Neural cell (in vitro differentiated cells): ENCODE measurements at regions not wholly inside any gene's neighbourhood (a gene's known extent, or its start where the extent isn't known, plus 50 kb on each side); places are given as distances from the start of the nearest gene placed in this dataset.

Experiments
- H2AFZ ChIP-seq: fragments of 200-600, 300-800 bp; sonication (generic), shearing (Covaris generic); 2 replicates; pipeline ENCODE4 v1.6.0; 2014; ENCODE audit warnings: low read depth, mild to moderate bottlenecking, antibody characterized with exemption, low read length, moderate library complexity
- H3F3A ChIP-seq: fragments of 200-600 bp; shearing (Covaris generic); 2 replicates; pipeline ENCODE4 v1.6.1; 2016; ENCODE audit warnings: mild to moderate bottlenecking, moderate library complexity, mixed read lengths, antibody characterized with exemption, low read length; ENCODE audit not compliant: insufficient read depth, poor library complexity, severe bottlenecking
- H3K27ac ChIP-seq: fragments of 200-600, 300-800 bp; sonication (generic), shearing (Covaris generic); 2 replicates; pipeline ENCODE4 v1.5.1; 2014; ENCODE audit warnings: mild to moderate bottlenecking, low read length, moderate library complexity
- H3K27me3 ChIP-seq: fragments of 300-800, 200-600 bp; sonication (generic), shearing (Covaris generic); 2 replicates; pipeline ENCODE4 v1.6.0; 2014; ENCODE audit warnings: mild to moderate bottlenecking, low read depth, low read length, moderate library complexity; ENCODE audit not compliant: insufficient read depth
- H3K36me3 ChIP-seq: fragments of 300-800, 200-600 bp; sonication (generic), shearing (Covaris generic); 2 replicates; pipeline ENCODE4 v1.5.1; 2014; ENCODE audit warnings: mild to moderate bottlenecking, antibody characterized with exemption, low read length, moderate library complexity; ENCODE audit not compliant: insufficient read depth
- H3K4me2 ChIP-seq: fragments of 300-800, 200-600 bp; sonication (generic), shearing (Covaris generic); 2 replicates; pipeline ENCODE4 v1.6.0; 2014; ENCODE audit warnings: mild to moderate bottlenecking, low read length
- H3K4me3 ChIP-seq: fragments of 300-800, 200-600 bp; sonication (generic), shearing (Covaris generic); 2 replicates; pipeline ENCODE4 v1.5.1; 2014; ENCODE audit warnings: mild to moderate bottlenecking, low read length, moderate library complexity
- H3K79me2 ChIP-seq: fragments of 200-600 bp; shearing (Covaris generic); replicated peaks from 2 replicates; pipeline ENCODE4 v1.6.0; 2014; ENCODE audit warnings: mild to moderate bottlenecking, low read length, moderate library complexity; ENCODE audit not compliant: insufficient read depth
- H3K9ac ChIP-seq: fragments of 300-800, 200-600 bp; sonication (generic), shearing (Covaris generic); 2 replicates; pipeline ENCODE4 v1.6.1; 2016; ENCODE audit warnings: mild to moderate bottlenecking, low read length, mixed read lengths
- H3K9me2 ChIP-seq: fragments of 200-600 bp; shearing (Covaris generic); 2 replicates; pipeline ENCODE4 v1.6.1; 2016; ENCODE audit warnings: mild to moderate bottlenecking, low read length, mixed read lengths; ENCODE audit not compliant: insufficient read depth
- H3K9me3 ChIP-seq: fragments of 200-600, 300-800 bp; sonication (generic), shearing (Covaris generic); 2 replicates; pipeline ENCODE4 v1.6.1; 2016; ENCODE audit warnings: mild to moderate bottlenecking, mixed run types, low read length, moderate library complexity, mixed read lengths
- H4K20me1 ChIP-seq: fragments of 200-600 bp; shearing (Covaris generic); 2 replicates; pipeline ENCODE4 v1.6.1; 2016; ENCODE audit warnings: mild to moderate bottlenecking, mixed run types; ENCODE audit not compliant: insufficient read depth
- CTCF ChIP-seq: fragments of 450-650 bp; IDR thresholded peaks from 2 replicates; pipeline ENCODE4 v1.5.1; 2014; ENCODE audit warnings: antibody characterized with exemption, mild to moderate bottlenecking, moderate library complexity; ENCODE audit not compliant: poor library complexity, severe bottlenecking
- EP300 ChIP-seq: fragments of 450-650 bp; conservative IDR thresholded peaks from 2 replicates; pipeline ENCODE4 v1.6.1; 2014; ENCODE audit warnings: antibody characterized with exemption, mild to moderate bottlenecking, moderate library complexity; ENCODE audit not compliant: poor library complexity, severe bottlenecking
- EZH2 ChIP-seq: fragments of 200-600, 300-800 bp; shearing (Covaris generic), sonication (generic); IDR thresholded peaks from 2 replicates; pipeline ENCODE4 v1.6.1; 2014; ENCODE audit warnings: antibody characterized with exemption, low read length, borderline replicate concordance, mild to moderate bottlenecking; ENCODE audit not compliant: insufficient read depth, poor library complexity, severe bottlenecking
- MXI1 ChIP-seq: fragments of 450-650 bp; conservative IDR thresholded peaks from 2 replicates; pipeline ENCODE4 v1.6.1; 2014; ENCODE audit warnings: antibody characterized with exemption, mild to moderate bottlenecking; ENCODE audit not compliant: poor library complexity, severe bottlenecking
- POLR2AphosphoS5 ChIP-seq: IDR thresholded peaks from 2 replicates; pipeline ENCODE4 v1.6.1; 2012
- RAD21 ChIP-seq: fragments of 450-650 bp; conservative IDR thresholded peaks from 2 replicates; pipeline ENCODE4 v1.6.1; 2014; ENCODE audit warnings: antibody characterized with exemption, mild to moderate bottlenecking, moderate library complexity
- SMC3 ChIP-seq: fragments of 450-650 bp; conservative IDR thresholded peaks from 2 replicates; pipeline ENCODE4 v1.6.1; 2014; ENCODE audit warnings: antibody characterized with exemption, mild to moderate bottlenecking, moderate library complexity; ENCODE audit not compliant: poor library complexity
- TAF1 ChIP-seq: IDR thresholded peaks from 2 replicates; pipeline ENCODE4 v1.6.1; 2012; ENCODE audit warnings: low read depth
- TF ChIP-seq, protein P1 (sequence below): IDR thresholded peaks from 2 replicates; pipeline ENCODE4 v1.6.1; 2012; ENCODE audit warnings: borderline replicate concordance

- no peaks in the 10 kb centered on the region for H3F3A ChIP-seq
Measured at GRCh38 chr11:96755209-96755608, 365.4 kb downstream of the JRKL start.

GRCh38 chr11:96755752-96756151, 365.9 kb downstream of the JRKL start:
- TF ChIP-seq TAF1 (no peak), EZH2 (no peak), POLR2AphosphoS5 (no peak), MXI1 (no peak), CTCF (no peak), RAD21 (no peak), EP300 (no peak), SMC3 (no peak)
- TF ChIP-seq, protein P1, sequence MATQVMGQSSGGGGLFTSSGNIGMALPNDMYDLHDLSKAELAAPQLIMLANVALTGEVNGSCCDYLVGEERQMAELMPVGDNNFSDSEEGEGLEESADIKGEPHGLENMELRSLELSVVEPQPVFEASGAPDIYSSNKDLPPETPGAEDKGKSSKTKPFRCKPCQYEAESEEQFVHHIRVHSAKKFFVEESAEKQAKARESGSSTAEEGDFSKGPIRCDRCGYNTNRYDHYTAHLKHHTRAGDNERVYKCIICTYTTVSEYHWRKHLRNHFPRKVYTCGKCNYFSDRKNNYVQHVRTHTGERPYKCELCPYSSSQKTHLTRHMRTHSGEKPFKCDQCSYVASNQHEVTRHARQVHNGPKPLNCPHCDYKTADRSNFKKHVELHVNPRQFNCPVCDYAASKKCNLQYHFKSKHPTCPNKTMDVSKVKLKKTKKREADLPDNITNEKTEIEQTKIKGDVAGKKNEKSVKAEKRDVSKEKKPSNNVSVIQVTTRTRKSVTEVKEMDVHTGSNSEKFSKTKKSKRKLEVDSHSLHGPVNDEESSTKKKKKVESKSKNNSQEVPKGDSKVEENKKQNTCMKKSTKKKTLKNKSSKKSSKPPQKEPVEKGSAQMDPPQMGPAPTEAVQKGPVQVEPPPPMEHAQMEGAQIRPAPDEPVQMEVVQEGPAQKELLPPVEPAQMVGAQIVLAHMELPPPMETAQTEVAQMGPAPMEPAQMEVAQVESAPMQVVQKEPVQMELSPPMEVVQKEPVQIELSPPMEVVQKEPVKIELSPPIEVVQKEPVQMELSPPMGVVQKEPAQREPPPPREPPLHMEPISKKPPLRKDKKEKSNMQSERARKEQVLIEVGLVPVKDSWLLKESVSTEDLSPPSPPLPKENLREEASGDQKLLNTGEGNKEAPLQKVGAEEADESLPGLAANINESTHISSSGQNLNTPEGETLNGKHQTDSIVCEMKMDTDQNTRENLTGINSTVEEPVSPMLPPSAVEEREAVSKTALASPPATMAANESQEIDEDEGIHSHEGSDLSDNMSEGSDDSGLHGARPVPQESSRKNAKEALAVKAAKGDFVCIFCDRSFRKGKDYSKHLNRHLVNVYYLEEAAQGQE: no peak
- no peaks in the 10 kb centered on the region for H3K36me3 ChIP-seq
- H3F3A ChIP-seq: no peaks in the 10 kb centered on the region
- no peak overlapping the region for H2AFZ ChIP-seq
- H3K9me3 ChIP-seq: no peaks in the 10 kb centered on the region
- H3K27me3 ChIP-seq: no peaks in the 10 kb centered on the region
- no peak overlapping the region for H3K27ac ChIP-seq
- H3K4me3 ChIP-seq: no peak overlapping the region
- H4K20me1 ChIP-seq: no peaks in the 10 kb centered on the region
- H3K9ac ChIP-seq: no peak overlapping the region
- no peaks in the 10 kb centered on the region for H3K79me2 ChIP-seq
- no peaks in the 10 kb centered on the region for H3K9me2 ChIP-seq
- no peak overlapping the region for H3K4me2 ChIP-seq

More at GRCh38 chr11:96755209-96755608, 365.4 kb downstream of the JRKL start:
- no peak overlapping the region for H3K4me2 ChIP-seq
- H3K27ac ChIP-seq: no peak overlapping the region
- TF ChIP-seq TAF1 (no peak), RAD21 (no peak), CTCF (no peak), POLR2AphosphoS5 (no peak), EZH2 (no peak), MXI1 (no peak)
- TF ChIP-seq, protein P1: no peak
- no peaks in the 10 kb centered on the region for H3K27me3 ChIP-seq
- H4K20me1 ChIP-seq: no peaks in the 10 kb centered on the region
- H3K79me2 ChIP-seq: no peaks in the 10 kb centered on the region
- no peaks in the 10 kb centered on the region for H3K9me2 ChIP-seq
- no peak overlapping the region for H3K4me3 ChIP-seq
- H3K9me3 ChIP-seq: no peaks in the 10 kb centered on the region
- no peak overlapping the region for H2AFZ ChIP-seq
- H3K36me3 ChIP-seq: no peaks in the 10 kb centered on the region
- no peak overlapping the region for H3K9ac ChIP-seq
